ENCODE measurements at regions not wholly inside any gene's neighbourhood (a gene's known extent, or its start where the extent isn't known, plus 50 kb on each side); places are given as distances from the start of the nearest gene placed in this dataset.
A peak's percentile ranks its signal among the peaks of the same experiment; 100 is the strongest.

DNA sequence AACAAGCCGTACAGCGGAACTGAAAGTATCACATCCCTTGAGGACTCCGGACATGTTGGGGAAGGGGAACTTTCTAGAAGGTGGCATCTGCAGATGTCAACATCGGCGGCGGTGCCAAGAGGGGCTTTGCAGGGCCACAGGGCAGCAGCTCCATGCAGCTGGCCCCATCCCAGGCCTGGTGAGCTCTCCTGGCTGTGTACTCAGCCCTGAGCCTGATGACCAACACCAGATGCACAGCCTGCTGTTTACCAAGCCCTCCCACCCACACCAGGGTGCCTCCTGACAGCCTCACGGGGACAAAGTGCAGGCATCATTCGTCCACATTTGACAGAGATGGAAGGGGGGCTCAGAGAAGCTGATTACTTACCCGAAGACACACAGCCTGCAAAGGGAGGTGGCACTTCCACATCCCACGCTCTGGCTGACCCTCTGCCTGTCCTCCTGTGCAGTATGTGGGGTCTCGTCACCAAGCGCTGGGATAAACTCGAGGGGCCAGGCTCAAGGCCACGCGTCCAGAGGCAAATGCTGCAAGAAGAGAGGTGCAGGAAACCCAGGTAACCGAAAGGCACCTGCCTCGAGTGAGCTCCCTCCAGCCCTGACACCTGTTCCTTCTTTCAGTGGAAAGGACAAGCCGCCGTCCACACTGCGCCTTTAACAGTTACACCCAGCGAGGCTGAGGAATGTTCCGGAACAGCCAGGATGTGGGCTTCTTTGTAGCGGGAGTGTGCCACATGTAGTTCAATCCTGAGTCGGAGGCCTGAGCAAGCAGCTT is 69.0 kb upstream of the ASAP2 start:
- no peak for DNase-seq (ENCODE audit: low spot score)

DNA sequence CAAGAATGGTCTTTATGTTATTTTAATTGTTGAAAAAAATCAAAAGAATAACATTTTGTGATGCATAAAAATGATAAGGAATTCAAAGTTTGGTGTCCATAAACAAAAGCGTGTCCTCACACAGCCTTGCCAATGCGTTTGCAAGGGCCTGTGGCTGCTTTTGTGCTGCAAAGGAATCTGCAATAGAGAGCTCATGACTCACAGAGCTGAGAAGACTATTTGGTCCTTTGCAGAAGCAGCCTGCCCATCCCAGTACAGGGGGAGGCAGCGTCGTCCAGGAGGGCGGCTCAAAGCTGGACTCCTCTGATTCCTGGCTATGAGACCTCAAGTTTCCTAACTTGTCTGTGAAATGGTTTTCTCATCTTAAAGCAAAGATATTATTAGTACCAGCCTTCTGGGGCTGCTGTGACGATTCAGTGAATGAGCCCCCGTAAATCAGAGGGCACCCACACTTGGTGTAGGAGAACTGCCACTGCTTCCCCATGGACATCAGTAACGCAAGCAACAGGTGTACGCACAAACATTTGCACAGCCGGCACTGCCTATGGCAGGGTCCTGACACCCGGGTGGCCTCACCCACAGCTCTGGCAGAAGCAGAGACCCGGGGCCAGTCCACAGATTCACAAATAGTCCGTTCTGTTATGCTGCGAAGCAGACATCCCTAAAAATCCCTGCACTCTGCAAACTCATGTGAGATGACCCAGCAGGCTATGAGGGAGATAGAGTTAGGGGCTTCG is 70.6 kb upstream of the ASAP2 start:
- peak; percentile 69 for DNase-seq (ENCODE audit: low spot score)

DNA sequence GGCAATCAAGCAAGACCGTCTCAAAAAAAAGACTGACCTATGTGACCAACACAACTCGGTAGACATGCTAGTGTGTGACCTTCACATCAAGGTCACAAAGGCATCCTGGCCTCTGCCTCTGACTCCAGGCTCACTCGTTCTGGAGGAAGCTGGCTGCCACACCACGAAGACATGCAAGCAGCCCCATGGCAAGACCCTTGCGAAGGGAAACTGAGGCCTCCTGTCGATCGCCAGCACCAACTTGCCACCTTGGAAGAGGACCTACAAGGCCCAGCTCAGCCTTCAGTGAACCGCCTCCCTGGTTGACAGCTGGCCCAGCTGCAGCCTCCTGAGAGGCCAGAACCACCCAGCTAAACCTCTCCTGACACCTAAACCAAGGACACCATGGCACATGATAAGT is 79.3 kb upstream of the ASAP2 start:
- no peak for DNase-seq (ENCODE audit: low spot score)

DNA sequence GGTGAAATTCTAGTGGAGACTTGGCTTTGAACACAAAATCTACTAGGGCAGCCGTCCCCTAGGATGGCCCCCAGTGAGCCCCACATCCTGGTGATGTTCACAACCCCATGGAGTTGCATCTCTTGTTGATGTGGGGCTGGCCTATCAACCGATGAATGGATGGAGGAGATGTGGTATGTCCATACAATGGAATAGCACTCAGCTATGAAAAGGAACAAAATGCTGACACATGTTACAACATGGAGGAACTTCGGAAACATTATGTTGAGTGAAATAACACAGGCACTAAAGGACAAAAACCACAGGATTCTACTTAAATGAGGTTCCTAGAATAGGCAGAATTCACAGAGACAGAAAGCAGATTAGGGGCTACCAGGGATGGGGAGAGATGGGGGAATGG is 80.1 kb upstream of the ASAP2 start:
- no peak for DNase-seq (ENCODE audit: low spot score)

DNA sequence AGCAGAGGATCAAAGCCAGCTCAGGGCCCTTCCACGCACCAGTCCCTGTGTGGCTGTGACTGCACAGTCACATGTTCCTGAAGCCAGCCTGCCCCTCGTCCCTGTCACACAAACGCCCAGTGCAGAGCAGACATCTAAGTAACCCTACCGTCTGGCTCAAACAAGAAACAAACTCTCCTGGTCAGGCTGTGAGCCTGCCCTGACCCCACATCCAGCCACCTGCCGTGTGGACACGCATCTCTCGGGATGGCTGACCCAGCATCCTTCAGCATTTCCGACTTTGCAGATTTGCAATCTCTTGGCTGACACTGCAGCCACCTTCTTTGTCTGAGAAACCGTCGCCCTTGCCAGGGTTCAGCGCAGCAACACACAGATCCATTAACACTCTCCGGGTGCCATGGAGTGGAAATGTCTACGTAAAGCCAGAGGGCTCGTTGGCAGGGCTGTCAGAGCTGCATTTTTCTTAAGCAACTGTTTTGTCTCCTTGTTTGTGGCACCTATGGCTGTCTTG is 82.3 kb upstream of the ASAP2 start:
- no peak for DNase-seq (ENCODE audit: low spot score)

DNA sequence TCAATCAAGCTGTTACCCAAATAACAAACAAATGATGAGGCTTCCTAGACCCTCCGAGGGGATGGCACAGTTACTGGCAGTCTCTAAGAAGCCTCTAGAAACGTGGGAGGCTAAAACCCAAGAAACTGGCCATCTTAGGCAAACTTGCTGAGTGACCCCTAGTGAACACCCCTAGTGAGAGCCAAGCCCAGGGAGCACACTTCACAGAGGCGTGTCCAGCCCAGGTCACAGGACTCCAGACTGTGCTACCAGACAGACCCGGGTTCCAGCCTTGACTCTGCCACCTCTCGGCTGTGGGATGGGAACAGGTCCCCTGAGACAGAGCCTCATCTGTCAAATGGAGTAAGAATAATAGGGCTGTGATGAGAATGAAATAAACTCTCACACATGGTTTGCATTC is 83.5 kb upstream of the ASAP2 start:
- DNase-seq (ENCODE audit: low spot score) = no peak

DNA sequence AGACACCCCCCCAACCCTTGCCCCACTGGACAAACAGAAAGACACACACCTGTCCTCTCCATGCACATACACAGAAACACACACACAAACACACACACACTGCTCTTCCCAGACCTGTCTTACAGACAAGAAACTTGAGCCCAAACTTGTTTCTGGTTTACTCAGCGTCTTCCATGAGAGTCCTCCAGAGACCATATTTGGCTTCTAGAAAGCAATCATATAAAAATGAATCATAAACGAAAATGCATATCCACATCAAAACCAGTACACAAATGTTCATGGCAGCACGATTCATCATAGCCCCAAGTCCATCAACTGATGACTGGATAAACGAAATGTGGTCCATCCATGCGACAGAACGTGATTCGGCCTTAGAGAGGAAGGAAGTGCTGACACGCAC is 84.2 kb upstream of the ASAP2 start:
- DNase-seq (ENCODE audit: low spot score) = no peak

DNA sequence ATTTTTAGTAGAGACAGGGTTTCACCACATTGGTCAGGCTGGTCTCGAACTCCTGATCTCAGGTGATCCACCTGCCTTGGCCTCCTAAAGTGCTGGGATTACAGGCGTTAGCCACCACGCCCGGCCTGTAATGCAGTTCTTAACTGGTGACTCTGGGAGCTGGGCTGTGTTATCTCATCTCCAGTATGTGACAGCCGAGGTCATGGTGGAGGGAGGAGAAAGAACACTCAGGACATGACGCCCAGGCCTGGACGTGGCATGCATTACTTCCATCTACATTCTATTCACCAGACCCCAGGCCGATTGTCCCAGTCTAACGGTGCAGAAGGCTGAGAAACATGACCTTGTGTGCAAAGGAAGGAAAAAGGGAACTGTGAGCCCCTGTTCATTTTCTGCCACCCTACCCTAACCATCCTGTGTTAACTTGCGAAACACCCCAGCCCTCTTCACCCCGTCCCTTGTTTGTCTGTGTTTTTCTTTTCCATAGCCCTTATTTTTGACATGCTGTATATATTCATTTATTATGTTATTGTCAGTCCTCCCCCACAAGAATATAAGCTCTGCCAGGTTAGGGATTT is 88.1 kb upstream of the ASAP2 start:
- DNase-seq (ENCODE audit: low spot score) = no peak

DNA sequence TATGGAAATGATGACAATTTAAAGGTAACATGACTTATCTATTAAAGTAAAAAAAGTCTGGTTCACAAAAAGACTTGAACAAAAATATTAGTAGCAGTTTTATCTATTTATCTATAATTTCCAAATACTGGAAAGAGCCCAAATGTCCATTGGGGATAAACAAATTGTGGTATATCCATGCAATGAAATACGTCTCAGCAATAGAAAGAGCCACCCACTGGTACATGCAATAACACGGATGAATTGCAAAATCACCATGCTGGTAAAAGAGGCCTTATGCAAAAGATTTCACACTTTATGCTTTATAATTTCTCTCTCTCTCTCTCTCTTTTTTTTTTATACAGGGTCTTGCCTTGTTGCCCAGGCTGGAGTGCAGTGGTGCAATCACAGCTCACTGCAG is 91.4 kb upstream of the ASAP2 start:
- DNase-seq (ENCODE audit: low spot score) = no peak

DNA sequence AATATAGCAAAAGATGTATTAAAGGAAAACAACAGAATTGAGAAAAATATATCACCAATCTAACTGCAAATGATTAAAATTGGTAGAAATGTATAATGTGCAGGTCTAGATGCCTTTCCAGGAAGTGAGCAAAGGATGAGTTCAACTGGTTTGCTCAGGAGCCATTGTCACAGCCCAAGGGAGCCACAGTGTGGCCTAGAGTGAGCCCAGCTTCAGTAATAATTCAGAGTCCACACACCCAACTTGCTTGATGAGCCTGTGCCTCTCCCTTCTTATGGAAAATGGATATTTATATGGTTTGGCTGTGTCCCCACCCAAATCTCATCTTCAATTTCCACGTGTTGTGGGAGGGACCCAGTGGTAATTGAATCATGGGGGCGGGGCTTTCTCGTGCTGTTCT is 92.2 kb upstream of the ASAP2 start:
- no peak for DNase-seq (ENCODE audit: low spot score)

DNA sequence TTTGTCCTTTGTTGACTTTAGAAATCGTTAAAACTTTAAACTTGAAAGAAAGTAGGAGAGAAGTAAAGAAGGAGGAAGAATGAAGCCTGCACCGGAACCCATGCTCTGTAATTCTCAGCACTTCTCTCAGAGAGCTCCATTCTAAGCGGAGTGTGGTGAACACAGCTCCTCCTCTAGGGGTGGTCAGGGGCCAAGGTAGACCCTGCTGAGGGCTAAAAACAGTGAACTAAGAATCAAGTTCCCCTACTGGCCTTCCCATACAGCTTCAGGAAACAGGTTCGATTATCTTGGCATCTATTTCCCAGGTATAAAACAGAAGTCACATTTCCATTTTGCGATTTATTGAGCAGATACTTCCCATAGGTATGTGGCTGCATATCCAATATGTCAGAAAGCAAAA is 92.7 kb upstream of the ASAP2 start:
- DNase-seq (ENCODE audit: low spot score) = no peak

DNA sequence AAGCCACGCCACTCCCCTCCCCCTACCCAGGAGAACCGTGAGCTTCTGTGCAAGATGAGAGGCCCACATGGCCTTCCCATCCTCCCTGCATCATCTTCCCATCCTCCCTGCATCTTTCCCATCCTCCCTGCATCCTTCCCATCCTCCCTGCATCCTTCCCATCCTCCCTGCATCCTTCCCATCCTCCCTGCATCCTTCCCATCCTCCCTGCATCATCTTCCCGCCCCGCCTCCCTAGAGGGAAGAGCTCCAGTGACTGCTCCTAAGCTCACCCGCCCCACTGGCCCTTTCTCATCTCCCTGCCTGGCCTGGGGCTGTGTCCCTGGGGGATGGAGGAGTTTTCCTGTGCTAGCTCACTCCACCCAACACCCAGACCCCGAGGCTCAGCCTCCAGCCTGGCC is 93.3 kb upstream of the ASAP2 start:
- no peak for DNase-seq (ENCODE audit: low spot score)

DNA sequence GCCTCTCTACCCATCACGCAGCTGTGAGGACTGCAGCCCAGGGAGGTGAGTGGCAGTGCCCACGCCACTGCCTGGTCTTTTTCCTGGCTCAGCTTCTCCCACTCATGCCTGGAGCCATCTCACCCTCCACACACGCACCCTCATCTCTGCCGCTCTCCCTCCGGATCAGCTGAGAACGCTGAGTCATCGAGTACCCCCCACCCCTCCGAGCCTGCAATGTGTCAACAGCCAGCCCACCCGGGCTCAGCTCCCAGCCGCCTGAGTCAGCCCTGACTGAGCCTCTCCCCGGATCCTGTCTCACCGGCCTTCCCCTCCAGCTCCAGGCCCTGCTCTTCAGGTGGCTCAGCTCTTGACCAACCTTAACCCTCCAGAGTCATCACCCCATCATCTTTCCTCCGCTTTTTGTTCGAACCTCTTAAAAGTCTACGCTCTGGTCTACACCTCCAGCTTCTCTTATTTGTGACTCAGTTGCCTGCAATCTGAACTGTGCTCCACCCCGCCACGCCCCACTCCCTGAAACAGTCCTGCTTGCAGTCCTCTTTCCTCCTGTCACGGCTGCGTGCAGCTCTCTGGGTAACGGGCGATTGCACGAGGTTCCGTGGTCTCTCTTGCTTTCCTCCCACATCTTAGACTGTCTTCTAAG is 94.4 kb upstream of the ASAP2 start:
- peak; percentile 89 for DNase-seq (ENCODE audit: low spot score)

DNA sequence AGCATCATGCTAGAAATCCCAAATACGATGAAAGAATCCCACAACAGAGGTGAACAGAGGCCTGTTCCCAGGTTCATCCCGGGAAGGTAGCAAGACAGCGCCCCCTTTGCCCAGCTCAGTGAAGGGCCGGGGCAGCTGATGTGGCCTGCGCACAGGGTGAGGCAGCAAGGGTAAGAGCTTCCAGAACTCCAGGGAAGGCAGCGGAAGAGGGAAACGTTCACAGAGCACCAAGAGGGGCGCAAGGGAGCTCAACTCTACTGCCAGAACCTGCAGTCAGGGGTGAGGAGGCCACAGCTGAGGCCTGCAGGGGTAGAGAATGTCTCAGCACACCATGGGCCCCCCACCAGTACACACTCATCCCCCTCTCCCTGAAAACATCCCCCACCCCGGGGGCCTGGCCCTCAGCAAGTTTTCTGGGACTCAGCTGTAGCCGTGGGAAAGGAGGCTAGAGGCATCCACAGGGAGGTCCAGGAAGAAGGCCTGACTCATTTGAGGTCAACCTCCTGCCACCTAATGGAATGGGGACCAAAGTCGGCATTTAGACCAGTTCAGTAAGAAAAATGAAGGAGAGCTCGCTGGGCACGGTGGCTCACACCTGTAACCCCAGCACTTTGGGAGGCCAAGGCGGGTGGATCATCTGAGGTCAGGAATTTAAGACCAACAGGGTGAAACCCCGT is 95.6 kb upstream of the ASAP2 start:
- DNase-seq (ENCODE audit: low spot score) = no peak

DNA sequence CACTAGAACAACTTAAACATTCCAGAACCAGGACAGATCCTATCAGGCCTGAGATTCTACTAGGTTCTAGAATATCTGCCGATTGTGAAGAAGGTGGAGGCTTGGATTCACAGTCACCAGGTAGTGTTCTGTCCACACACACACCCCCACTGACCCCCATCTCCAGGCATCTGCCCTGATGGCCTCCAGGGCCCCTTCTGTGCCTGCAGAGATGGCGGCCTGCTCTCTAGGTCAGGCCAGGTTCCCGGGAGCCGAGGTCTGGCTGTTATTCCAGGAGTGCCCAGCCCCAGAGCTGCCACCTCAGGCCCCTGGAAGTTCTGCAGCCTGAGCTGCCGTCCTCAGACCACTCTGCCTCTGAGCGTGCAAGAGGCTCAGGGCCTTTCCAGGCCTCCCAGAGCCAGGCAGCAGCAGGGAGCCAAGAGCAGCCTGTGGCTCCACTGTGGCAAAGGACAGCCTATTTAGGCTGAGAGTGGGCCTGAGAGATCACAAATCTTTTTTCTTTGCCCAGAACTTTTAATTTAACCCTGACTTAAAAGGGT is 96.2 kb upstream of the ASAP2 start:
- DNase-seq (ENCODE audit: low spot score) = no peak

DNA sequence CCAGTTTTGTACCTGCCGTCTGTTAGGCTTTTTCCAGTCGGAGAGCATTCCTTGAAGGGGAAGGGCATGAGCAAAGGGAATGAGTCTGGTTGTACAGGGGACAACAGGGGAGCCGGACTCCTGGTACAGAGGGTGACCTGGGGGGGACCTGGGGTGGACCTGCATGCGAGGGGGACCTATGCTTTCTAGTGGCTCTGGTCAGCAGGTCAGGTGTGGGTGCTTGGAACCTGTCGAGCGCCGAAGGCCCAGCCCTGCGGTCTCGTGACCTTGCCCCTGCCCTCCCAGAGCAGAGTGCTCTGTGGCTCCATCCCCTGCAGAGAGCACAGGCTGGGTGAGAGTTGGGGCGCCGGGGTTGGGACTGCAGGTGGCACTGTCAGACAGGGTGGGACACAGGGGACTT is 96.7 kb upstream of the ASAP2 start:
- DNase-seq (ENCODE audit: low spot score) = no peak

DNA sequence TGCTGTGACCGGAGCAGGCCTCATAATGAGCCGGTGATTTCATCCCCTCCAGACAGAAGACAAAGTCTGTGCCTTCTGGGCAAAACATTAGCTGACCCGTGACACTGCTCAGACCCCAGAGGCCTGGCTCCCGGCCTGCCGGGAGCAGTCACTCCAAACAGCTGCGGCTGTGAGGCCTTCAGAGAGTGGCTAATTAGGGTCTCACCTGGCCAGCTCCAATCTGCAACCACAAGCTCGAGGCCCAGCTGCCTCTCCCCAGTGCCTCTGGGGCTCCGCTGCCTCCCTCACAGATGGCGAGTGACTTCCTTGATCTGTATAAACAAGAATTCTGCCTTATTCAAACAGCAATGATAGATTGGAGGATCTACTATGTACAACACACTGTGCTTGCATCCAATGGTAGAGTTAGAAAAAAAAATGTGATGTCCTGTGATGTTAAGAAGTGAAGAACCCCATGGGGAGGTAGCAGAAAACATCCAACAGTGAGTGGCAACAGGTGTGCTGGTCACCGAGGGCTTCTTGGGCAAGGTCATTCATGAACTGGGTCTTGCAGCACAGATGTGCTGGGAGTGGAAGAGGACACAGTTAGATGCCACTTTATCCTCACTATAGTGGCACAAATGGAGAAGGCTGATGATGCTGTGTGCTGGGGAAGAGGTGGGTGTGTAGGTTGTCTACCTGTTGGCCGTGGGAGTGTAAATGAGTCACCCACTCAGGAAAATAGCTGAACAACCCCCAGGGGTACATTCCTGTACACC is 98.2 kb upstream of the ASAP2 start:
- DNase-seq (ENCODE audit: low spot score) = no peak

DNA sequence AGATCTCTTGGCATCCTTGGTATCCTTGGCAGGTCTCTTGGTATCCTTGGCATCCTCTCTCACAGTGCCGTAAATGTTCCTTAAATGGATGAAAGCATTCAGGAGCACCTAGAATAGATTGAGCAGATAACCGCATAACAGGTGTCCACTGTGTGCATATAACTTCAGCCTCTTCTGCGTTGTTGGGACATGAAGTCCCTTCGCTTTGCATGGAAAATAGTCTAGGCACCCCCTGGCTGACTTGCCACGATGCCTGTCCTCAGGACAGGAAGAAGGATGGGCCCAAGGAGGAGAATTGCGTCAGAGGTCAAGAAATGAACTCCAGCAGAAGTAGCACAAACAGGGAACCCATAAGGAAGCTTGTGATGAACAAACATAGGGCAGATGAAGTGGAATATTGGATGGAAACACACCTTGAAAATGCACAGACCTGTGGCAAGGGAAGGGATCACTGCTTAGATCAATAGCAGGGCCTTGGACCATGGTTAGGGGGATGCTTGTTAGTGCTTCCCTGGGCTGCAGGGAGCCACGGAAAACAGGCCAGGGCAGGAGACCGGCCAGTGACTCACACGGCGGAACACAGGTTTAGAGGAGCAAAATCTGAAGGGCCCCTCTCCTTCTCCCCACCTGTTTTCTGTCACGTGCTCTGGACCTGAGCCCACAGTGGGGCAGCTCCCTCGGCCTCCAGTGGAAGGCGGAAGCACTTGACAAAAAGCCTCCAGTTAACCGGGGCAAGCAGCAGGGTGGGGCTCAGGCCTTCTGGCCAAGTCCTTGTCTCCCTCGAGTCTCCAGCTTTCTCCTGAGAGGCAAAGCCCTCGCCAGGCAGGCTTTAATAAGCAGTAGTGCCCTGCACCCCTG is 99.2 kb upstream of the ASAP2 start:
- no peak for DNase-seq (ENCODE audit: low spot score)

DNA sequence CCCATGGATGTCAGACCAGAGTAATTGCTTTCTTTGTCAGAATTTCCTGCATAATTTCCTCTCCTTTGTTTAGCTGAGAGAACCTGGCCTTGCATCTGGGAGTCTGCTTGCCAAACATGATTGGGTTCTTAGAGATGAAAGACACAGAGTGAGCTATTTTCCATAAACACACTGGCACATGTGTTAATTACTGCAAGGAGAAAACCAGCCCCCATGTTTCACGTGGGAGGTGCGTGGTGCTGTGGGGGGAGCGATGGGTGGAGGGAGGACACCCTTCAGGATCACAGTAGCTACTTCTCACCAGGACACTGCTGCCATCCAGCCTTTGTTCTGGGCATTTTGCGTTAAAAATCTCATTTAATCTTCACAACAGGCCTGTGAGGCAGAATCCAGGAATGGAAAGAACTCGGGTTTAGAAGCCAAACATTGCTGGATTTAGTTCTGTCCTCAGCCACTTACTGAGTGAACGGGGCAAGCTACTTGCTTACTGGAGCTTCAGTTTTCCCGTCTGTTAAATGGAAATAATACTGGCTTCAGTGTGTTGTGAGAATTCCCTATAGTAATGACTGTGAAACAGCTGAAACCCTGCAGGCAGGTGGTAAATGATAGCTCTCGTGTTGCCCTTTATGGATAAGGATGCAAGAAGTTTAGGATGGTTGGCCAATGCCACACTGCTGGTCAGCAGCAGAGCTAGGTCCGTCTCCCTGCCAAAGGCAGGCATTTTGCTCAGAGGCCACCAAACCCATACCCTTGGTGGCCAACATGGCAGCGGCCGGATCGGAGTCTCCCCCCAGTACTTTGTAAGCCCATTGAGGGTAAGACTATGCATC is 100.1 kb upstream of the ASAP2 start:
- DNase-seq (ENCODE audit: low spot score) = no peak

Data from AG08396 (cell line).